ENCODE measurements at regions not wholly inside any gene's neighbourhood (a gene's known extent, or its start where the extent isn't known, plus 50 kb on each side); places are given as distances from the start of the nearest gene placed in this dataset.

DNA sequence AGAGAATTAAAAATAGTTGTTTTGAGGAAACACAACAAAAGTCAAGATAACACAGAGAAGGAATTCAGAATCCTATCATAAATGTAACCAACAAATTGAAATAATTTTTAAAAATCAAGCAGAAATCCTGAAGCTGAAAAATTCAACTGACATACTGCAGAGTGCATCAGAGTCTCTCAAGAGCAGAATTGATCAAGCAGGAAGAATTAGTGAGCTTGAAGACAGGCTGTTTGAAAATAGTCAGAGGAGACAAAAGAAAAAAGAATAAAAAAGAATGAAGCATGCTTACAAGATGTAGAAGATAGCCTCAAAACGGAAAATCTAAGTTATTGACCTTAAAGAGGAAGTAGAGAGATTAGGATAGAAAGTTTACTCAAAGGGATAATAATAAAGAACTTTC, 65.8 kb upstream of the PPP2R5C start:
- DNase-seq (ENCODE audit: insufficient read length, low spot score) (no peak), FAIRE-seq (no peak)
- TF ChIP-seq POU2F2 (IDR thresholded peaks at IDR 0.05; ENCODE audit: low read depth, low read length): no peak
- no peak for TF ChIP-seq SPI1 (IDR thresholded peaks at IDR 0.05; ENCODE audit: low read depth, low read length)
- TF ChIP-seq POLR2A (IDR thresholded peaks at IDR 0.05; ENCODE audit: low read depth, low read length): no peak
- TF ChIP-seq TAF1 (IDR thresholded peaks at IDR 0.05; ENCODE audit: low read depth, low read length): no peak
- TF ChIP-seq PAX5 (IDR thresholded peaks at IDR 0.05; ENCODE audit: insufficient read depth, low read length, severe bottlenecking): no peak
- TF ChIP-seq POLR2AphosphoS5 (IDR thresholded peaks at IDR 0.05; ENCODE audit: low read depth, low read length): no peak

DNA sequence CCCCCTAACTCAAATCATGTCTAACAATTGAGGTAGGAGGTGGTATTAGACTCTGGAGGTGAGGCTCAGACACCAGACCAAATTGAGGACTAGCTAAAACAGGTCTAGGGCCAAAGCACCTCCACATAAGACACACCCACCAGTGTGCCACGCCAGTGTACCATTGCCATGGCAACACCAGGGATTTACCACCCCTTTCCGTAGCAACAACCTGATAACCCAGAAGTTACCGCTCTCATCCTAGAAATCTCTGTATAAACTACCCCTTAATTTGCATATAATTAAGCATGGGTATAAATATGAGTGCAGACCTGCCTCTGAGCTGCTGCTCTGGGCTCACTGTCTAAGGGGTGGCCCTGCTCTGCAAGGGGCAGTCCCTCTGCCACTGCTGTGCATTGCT, 57.4 kb upstream of the PPP2R5C start:
- FAIRE-seq (no peak), DNase-seq (ENCODE audit: insufficient read length, low spot score) (no peak)
- no peak for TF ChIP-seq POLR2A (IDR thresholded peaks at IDR 0.05; ENCODE audit: low read depth, low read length)
- TF ChIP-seq PAX5 (IDR thresholded peaks at IDR 0.05; ENCODE audit: insufficient read depth, low read length, severe bottlenecking): no peak

DNA sequence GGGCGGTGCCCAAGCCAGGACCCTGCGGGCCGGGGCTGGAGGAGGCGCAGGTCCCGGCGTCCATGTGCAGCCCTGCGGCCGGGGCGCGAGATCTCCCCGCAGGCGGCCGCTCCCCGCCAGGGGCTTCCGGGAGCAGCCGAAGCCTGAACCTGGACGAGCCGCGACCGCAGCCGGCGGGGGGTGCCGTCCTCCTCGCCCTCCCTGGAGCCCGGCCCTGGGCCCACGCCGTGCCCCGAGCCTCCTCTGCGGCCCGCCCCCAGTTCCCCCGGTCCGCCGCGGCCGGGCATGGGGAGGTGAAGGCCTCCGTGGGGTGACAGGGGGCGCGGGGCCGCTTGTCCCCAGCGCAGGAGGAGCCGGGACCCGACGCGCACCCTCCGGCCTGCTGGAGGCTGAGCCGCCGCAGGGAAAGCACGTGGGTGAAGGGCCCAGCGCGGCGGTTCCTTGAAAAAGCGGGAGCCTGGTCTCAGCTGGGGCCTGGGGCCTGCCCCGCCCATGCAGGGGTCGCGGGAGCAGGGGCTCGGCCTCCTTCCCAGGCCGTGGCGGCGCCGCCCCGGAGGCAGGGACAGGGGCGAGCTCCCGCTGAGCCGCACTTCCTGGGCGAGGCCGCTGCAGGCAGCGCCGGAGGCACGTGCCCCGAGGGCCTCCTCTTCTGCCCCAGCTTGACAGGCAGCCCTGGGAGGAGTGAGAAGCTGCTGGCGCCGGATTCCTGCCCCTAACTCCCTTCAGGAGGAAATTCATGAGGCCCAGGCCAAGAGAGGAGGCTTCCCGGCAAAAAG, 55.6 kb upstream of the PPP2R5C start:
- FAIRE-seq (no peak), DNase-seq (ENCODE audit: insufficient read length, low spot score) (no peak)
- TF ChIP-seq POLR2A (IDR thresholded peaks at IDR 0.05; ENCODE audit: low read depth, low read length) (no peak), POU2F2 (IDR thresholded peaks at IDR 0.05; ENCODE audit: low read depth, low read length) (no peak), TAF1 (IDR thresholded peaks at IDR 0.05; ENCODE audit: low read depth, low read length) (no peak), POLR2AphosphoS5 (IDR thresholded peaks at IDR 0.05; ENCODE audit: low read depth, low read length) (no peak), SPI1 (IDR thresholded peaks at IDR 0.05; ENCODE audit: low read depth, low read length) (no peak), PAX5 (IDR thresholded peaks at IDR 0.05; ENCODE audit: insufficient read depth, low read length, severe bottlenecking) (no peak)

- DNase-seq (ENCODE audit: insufficient read length, low spot score) (no peak), FAIRE-seq (no peak)
- TF ChIP-seq POLR2AphosphoS5 (IDR thresholded peaks at IDR 0.05; ENCODE audit: low read depth, low read length): no peak
- TF ChIP-seq TAF1 (IDR thresholded peaks at IDR 0.05; ENCODE audit: low read depth, low read length): no peak
- no peak for TF ChIP-seq POU2F2 (IDR thresholded peaks at IDR 0.05; ENCODE audit: low read depth, low read length)
- no peak for TF ChIP-seq POLR2A (IDR thresholded peaks at IDR 0.05; ENCODE audit: low read depth, low read length)
- no peak for TF ChIP-seq SPI1 (IDR thresholded peaks at IDR 0.05; ENCODE audit: low read depth, low read length)
- TF ChIP-seq PAX5 (IDR thresholded peaks at IDR 0.05; ENCODE audit: insufficient read depth, low read length, severe bottlenecking): no peak
Measured at GRCh38 chr14:101706509-101707067, 54.9 kb upstream of the PPP2R5C start.

- TF ChIP-seq PAX5 (IDR thresholded peaks at IDR 0.05; ENCODE audit: insufficient read depth, low read length, severe bottlenecking) (no peak), TAF1 (IDR thresholded peaks at IDR 0.05; ENCODE audit: low read depth, low read length) (no peak), POLR2AphosphoS5 (IDR thresholded peaks at IDR 0.05; ENCODE audit: low read depth, low read length) (no peak), POU2F2 (IDR thresholded peaks at IDR 0.05; ENCODE audit: low read depth, low read length) (no peak), SPI1 (IDR thresholded peaks at IDR 0.05; ENCODE audit: low read depth, low read length) (no peak), POLR2A (IDR thresholded peaks at IDR 0.05; ENCODE audit: low read depth, low read length) (no peak)
- FAIRE-seq (peak; percentile 96), DNase-seq (ENCODE audit: insufficient read length, low spot score) (peak; percentile 54)
Measured at GRCh38 chr14:101707068-101707842, 54.3 kb upstream of the PPP2R5C start.

DNA sequence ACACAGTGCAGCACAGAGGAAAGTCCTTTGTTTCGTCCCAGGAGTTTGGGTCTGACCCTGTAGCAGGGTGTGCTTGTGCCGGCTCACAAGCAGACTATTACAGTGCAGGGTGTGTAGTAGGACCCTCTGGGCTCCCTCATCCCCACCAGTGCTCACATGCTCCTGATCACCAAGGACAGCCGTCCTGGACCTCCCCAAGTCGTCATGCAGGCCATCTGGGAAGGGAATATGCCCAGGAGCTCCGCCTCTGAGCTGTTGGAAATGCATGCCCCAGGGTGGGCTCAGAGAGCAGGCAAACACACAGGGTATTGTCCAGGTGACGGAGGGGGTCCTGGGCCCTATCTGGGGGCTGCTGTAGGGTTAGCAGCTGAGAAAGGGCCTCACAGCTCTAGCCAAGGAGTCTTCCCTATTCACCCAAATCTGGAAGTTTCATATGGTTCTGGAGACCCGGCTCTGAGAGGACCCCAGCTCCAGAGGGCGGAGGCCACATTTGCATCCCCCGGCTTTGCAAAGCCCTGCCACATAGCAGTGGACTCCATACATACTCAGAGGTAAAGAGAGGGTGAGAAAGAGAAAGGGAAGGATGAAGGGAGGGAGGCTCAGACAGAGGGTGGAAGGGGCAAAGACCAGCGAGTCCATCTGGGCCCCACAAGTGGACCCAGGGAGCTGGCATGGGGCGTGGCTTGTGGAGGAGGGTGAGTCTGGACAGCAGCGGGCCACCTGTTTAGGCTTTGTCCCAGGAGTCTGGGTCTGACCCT, 53.5 kb upstream of the PPP2R5C start:
- FAIRE-seq: no peak
- no peak for TF ChIP-seq PAX5 (IDR thresholded peaks at IDR 0.05; ENCODE audit: insufficient read depth, low read length, severe bottlenecking)
- no peak for DNase-seq (ENCODE audit: insufficient read length, low spot score)

- DNase-seq (ENCODE audit: insufficient read length, low spot score) (no peak), FAIRE-seq (no peak)
- TF ChIP-seq TAF1 (IDR thresholded peaks at IDR 0.05; ENCODE audit: low read depth, low read length) (no peak), PAX5 (IDR thresholded peaks at IDR 0.05; ENCODE audit: insufficient read depth, low read length, severe bottlenecking) (no peak), POLR2AphosphoS5 (IDR thresholded peaks at IDR 0.05; ENCODE audit: low read depth, low read length) (no peak), POU2F2 (IDR thresholded peaks at IDR 0.05; ENCODE audit: low read depth, low read length) (no peak), SPI1 (IDR thresholded peaks at IDR 0.05; ENCODE audit: low read depth, low read length) (no peak), POLR2A (IDR thresholded peaks at IDR 0.05; ENCODE audit: low read depth, low read length) (no peak)
Measured at GRCh38 chr14:101708853-101709532, 52.5 kb upstream of the PPP2R5C start.

DNA sequence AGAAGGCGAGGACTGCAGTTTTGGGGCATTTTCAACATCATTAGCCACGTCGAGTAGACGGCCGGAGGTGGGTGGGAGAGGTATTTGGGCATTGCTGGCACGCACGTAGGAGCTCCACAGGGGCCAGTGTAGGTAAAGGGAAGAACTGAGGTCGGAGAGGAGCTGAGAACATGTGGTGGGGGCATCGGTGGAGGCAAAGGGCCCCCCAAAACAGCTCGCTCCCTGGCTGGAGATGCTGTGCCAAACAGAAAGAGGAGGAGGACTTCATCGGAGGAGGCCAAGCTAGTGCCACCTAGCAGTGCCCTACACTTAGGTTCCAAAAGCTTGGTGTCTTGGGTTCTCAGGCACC, 52.0 kb upstream of the PPP2R5C start:
- FAIRE-seq (no peak), DNase-seq (ENCODE audit: insufficient read length, low spot score) (no peak)
- TF ChIP-seq POU2F2 (IDR thresholded peaks at IDR 0.05; ENCODE audit: low read depth, low read length) (no peak), SPI1 (IDR thresholded peaks at IDR 0.05; ENCODE audit: low read depth, low read length) (no peak), PAX5 (IDR thresholded peaks at IDR 0.05; ENCODE audit: insufficient read depth, low read length, severe bottlenecking) (no peak), POLR2AphosphoS5 (IDR thresholded peaks at IDR 0.05; ENCODE audit: low read depth, low read length) (no peak), POLR2A (IDR thresholded peaks at IDR 0.05; ENCODE audit: low read depth, low read length) (no peak), TAF1 (IDR thresholded peaks at IDR 0.05; ENCODE audit: low read depth, low read length) (no peak)

Data from GM12891 (cell line).